OCI-LY1 (cell line): ENCODE measurements at regions not wholly inside any gene's neighbourhood (a gene's known extent, or its start where the extent isn't known, plus 50 kb on each side); places are given as distances from the start of the nearest gene placed in this dataset.

Experiments used
- EZH2 ChIP-seq: fragments of 200-600 bp; sonication (generic), shearing (Covaris generic); IDR thresholded peaks from 2 replicates; pipeline ENCODE4 v1.8.0; 2017; ENCODE audit warnings: borderline replicate concordance, mixed run types, mild to moderate bottlenecking, antibody characterized with exemption, low read length, moderate library complexity, mixed read lengths
- TF ChIP-seq, protein P1 (sequence below): fragments of 200-600 bp; sonication (generic), shearing (Covaris generic); IDR thresholded peaks from 2 replicates; pipeline ENCODE4 v1.5.1; 2017; ENCODE audit warnings: mild to moderate bottlenecking, antibody characterized with exemption, low read length, moderate library complexity, mixed read lengths

DNA sequence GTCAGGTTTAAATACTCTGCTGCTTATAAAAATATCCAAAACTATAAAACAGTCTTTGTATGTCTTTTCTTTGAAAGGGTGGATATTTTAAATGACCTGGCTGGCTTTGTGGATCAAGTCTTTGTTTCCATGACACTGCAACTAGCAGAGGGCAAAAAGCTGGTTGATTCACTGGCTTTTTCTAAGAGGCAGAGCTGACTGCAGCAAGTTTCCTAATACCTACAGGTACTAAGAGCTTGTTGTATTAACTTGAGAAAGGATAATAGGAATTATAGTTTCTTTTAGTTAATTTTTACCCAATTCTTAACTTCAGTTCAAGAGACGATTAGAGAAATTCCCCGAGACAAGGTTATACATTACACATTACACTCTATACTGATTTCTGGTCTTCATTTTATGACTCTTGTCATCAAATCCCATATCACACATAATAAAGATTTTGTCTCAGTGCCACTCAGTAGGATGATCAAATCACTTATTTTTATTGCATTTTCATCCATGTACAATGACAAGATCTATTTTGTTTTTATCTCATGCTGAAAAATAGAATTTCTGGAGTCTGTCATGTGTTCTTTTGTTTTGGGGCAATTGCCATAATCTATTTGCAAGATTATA is 120.1 kb upstream of the RIMS1 start:
- TF ChIP-seq, protein P1, sequence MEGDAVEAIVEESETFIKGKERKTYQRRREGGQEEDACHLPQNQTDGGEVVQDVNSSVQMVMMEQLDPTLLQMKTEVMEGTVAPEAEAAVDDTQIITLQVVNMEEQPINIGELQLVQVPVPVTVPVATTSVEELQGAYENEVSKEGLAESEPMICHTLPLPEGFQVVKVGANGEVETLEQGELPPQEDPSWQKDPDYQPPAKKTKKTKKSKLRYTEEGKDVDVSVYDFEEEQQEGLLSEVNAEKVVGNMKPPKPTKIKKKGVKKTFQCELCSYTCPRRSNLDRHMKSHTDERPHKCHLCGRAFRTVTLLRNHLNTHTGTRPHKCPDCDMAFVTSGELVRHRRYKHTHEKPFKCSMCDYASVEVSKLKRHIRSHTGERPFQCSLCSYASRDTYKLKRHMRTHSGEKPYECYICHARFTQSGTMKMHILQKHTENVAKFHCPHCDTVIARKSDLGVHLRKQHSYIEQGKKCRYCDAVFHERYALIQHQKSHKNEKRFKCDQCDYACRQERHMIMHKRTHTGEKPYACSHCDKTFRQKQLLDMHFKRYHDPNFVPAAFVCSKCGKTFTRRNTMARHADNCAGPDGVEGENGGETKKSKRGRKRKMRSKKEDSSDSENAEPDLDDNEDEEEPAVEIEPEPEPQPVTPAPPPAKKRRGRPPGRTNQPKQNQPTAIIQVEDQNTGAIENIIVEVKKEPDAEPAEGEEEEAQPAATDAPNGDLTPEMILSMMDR = no peak
- TF ChIP-seq EZH2 = no peak
